WI38 (cell line): ENCODE measurements at regions not wholly inside any gene's neighbourhood (a gene's known extent, or its start where the extent isn't known, plus 50 kb on each side); places are given as distances from the start of the nearest gene placed in this dataset.

Experiments used
- H3K4me3 ChIP-seq: 2 replicates; pipeline ENCODE4 v1.5.1; 2011; ENCODE audit warnings: low read depth, mild to moderate bottlenecking, control low read depth, low read length
- TF ChIP-seq, protein P1 (sequence below): IDR thresholded peaks from 2 replicates; pipeline ENCODE4 v1.5.1; 2012; ENCODE audit warnings: low read depth, mild to moderate bottlenecking, control low read depth, low read length

DNA sequence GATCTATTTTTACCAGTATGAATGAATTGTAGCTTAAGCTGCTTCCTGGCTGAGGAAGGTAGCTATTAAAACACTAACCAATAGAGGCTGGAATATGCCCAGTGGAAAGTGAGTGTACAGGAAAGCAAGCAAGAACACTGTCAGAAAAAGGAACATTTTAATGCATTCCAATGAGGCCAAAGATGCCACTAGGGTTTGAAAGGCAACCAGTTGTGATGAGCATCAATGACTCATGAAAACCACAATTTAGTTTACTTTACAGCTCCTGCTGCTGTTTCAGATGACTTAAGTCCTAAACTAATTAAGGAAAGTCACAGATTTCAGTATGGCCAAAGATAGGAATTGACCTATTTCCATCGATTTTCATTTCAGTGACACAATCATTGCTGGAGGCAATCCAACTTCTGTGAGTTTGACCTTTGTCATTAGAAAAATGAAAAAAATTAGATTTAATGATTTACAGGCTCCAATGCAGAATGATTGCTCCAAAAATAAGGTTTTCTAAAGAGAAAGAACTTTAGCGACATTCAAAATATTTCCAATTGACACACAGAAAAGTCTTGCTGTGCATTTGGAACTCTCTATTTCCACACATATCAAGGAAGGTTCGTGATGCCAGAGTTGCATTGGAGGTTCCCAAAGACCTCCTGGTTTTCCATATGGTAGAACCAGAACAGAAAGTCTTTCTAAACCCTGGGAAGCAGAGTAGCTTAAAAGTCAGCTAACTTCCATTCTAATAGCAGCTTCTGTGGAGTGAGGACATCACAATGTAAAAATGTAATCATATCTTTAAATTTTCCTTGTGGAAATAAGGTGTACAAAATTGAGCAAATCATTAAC lies 103.0 kb downstream of the SUCNR1 start:
- H3K4me3 ChIP-seq: no peak overlapping the region
- TF ChIP-seq, protein P1, sequence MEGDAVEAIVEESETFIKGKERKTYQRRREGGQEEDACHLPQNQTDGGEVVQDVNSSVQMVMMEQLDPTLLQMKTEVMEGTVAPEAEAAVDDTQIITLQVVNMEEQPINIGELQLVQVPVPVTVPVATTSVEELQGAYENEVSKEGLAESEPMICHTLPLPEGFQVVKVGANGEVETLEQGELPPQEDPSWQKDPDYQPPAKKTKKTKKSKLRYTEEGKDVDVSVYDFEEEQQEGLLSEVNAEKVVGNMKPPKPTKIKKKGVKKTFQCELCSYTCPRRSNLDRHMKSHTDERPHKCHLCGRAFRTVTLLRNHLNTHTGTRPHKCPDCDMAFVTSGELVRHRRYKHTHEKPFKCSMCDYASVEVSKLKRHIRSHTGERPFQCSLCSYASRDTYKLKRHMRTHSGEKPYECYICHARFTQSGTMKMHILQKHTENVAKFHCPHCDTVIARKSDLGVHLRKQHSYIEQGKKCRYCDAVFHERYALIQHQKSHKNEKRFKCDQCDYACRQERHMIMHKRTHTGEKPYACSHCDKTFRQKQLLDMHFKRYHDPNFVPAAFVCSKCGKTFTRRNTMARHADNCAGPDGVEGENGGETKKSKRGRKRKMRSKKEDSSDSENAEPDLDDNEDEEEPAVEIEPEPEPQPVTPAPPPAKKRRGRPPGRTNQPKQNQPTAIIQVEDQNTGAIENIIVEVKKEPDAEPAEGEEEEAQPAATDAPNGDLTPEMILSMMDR: no peak

DNA sequence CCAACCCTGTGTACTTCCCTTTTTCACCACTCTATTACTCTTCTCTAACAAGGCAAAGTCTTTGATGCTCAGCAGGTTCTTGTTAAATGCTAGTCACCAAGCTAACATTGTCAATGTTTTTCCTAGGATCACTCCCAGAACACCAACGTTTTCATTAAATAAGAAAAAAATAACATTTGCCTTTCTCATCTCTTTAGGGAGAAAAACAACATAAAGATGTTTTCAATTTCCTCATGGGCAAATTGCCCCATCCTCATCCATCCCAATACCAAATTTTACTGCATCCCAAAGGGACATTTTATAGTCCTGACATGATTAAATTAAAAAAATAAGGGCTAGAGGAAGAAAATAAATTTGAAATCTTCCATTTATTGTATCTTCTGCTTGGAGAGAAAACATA lies 106.5 kb downstream of the SUCNR1 start:
- no peak overlapping the region for H3K4me3 ChIP-seq
- TF ChIP-seq, protein P1: no peak

DNA sequence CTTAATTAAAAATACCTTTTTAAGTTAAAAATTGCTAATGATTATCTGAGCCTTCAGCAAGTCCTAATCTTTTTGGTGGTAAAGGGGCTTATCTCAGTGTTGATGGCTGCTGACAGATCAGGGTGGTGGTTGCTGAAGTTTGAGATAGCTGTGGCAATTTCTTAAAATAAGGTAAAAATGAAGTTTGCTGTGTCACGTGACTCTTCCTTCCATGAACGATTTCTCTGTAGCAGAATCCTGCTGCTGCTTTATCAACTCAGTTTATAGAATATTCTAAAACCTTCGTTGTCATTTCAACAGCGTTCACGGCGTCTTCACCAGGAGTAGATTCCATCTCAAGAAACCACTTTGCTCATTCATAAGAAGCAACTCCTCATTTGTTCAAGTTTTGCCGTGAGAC lies 110.1 kb downstream of the SUCNR1 start:
- TF ChIP-seq, protein P1: no peak
- no peak overlapping the region for H3K4me3 ChIP-seq

DNA sequence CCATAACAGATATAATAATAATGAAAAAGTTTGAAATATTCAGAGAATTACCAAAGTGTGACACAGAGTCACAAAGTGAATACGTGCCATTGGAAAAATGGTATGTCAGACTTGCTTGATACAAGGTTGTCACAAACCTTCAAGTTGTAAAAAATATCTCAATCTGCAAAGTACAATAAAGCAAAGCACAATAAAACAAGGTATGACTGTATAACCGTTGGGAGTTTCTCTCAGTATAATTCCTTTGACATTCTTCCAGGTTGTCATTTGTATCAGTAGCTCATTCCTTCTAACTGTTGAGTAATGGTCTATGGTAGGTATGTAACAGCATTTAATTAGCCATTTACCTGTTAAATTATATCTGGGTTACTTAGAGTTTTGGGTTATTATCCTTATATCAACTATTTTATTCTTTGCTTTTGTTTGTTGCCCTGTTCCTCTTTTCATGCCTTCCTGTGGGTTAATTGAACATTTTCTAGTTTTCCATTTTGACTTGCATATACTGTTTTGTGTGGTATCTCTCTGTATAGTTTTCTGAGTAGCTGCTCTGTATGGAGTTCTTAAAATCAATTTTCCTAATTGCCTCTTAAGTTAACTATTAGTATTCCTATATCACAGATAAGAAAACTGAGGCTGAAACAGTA lies 112.5 kb downstream of the SUCNR1 start:
- TF ChIP-seq, protein P1: no peak
- H3K4me3 ChIP-seq: no peak overlapping the region

DNA sequence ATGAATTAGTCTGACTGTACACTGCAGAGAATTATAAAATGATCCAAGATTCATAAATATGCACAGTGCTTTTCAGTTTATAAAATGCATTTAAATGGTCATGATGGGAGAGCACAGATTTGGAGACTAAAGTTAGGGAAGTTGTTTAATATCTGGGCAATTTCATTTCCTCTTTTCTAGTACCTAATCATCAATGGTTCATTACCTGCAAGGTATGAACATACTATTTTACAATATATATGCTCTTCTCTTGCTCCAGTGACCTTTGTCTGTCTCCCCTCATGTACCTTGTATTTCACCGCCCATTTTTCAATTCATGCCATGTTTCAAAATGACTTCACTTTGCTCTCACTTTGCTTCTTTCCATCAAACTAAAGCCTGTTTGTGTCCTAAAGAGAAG lies 114.5 kb downstream of the SUCNR1 start:
- TF ChIP-seq, protein P1: no peak
- H3K4me3 ChIP-seq: no peak overlapping the region

DNA sequence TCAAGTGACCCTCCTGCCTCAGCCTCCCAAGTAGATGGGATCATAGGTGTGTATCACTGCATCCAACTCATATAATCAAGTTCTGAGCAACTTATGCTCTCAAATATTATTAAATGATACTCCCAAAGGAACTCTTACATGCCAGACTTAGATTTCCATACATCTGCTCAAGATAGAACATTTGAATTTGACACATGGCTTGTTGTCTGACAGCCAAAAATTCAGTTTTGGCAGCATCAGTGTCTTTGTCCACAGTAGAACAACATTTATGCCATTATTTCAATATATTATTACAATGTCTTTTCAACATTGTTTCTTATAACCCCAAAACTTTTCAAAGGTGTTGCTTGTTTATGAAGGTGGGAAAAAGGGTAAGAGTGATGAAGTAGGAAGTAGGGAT lies 116.2 kb downstream of the SUCNR1 start:
- TF ChIP-seq, protein P1: no peak

DNA sequence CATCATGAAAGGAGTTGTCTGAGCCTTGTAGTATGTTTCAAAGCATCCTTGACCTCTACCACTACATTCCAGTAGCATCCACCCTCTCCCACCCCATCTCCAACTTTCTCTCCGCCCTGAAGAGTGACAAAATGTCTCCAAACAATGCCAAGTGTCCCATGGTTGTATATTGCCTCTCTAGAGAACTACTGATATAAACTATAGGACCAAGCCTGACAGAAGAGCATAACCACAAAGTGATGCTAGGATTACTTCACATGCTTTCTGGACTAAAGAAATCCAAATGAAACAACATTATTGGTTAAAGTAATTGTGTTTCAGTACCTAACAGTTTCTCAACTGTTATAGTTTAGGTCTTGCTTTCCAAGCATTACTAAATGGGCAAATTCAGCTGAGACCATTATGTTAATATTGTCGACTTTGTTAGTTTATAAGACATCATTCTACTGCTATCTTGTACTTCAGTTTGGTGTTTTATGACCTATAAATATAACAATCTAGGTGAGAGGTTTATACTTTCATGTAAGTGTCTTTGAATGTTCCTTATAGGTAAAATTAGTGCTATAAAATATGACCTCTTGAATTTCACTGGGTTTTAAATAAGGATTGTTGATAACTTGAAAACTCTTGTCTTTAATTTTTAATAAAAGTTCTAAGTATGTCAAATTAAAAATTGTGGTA lies 117.4 kb downstream of the SUCNR1 start:
- no peak overlapping the region for H3K4me3 ChIP-seq
- TF ChIP-seq, protein P1: no peak

More for the DNA sequence above, 116.2 kb downstream of the SUCNR1 start:
- no peak overlapping the region for H3K4me3 ChIP-seq
